B cell (primary cell): ENCODE measurements at regions not wholly inside any gene's neighbourhood (a gene's known extent, or its start where the extent isn't known, plus 50 kb on each side); places are given as distances from the start of the nearest gene placed in this dataset.

Experiments
- ATAC-seq: fragments of 200-7000 bp; cut with Tn5 transposase; one replicate; pipeline ENCODE4 v1.10.0; 2021; ENCODE audit warnings: low read depth, mild to moderate bottlenecking, moderate number of reproducible peaks, moderate library complexity
- CTCF ChIA-PET: fragments of 350-600 bp; sonication (Branson Sonifier 250); formaldehyde crosslinking; loops from one replicate; lab custom pipeline; 2021; ENCODE audit warnings: antibody characterized with exemption, inconsistent platforms; lab: Charles Lee
- POLR2A ChIA-PET: fragments of 350-600 bp; sonication (Branson Sonifier 250); formaldehyde crosslinking; loops from one replicate; lab custom pipeline; 2021; ENCODE audit warnings: antibody characterized with exemption; lab: Charles Lee
- DNase-seq: peaks from one replicate; pipeline ENCODE4 v3.0.0; 2013
- H2AFZ ChIP-seq: 2 replicates; pipeline ENCODE4 v1.6.1; 2012; ENCODE audit warnings: mild to moderate bottlenecking, low read depth, low read length; ENCODE audit not compliant: insufficient read depth, poor library complexity, severe bottlenecking
- H3K27ac ChIP-seq, 2 donors: 1 replicate in 1 of 2; 2 replicates in 1 of 2; pipeline ENCODE4 v1.5.1; 2012 to 2013; ENCODE audit warnings: low read length in 2 of 2, mild to moderate bottlenecking in 2 of 2, moderate library complexity in 1 of 2
- H3K27me3 ChIP-seq, 4 experiments: fragments of 200-600 bp in 1 of 4; sonication (generic) in 1 of 4; replicated peaks in 1 of 4; 1 replicate in 2 of 4; 2 replicates in 2 of 4; pipeline versions ENCODE4 v1.6.1 to v1.7.0; 2013 to 2016; ENCODE audit warnings: low read length in 3 of 4, mild to moderate bottlenecking in 2 of 4, mixed read lengths in 1 of 4, moderate library complexity in 1 of 4; ENCODE audit not compliant: insufficient read depth in 4 of 4, control insufficient read depth in 3 of 4; ENCODE audit errors: control extremely low read depth in 1 of 4
- H3K36me3 ChIP-seq, 2 experiments: replicated peaks in 1 of 2; 1 replicate in 1 of 2; 2 replicates in 1 of 2; pipeline versions ENCODE4 v1.6.1 to v1.7.1; 2013; ENCODE audit warnings: low read length in 1 of 2; ENCODE audit not compliant: insufficient read depth in 2 of 2, control insufficient read depth in 1 of 2; ENCODE audit errors: control extremely low read depth in 1 of 2, extremely low read depth in 1 of 2
- H3K4me1 ChIP-seq, 2 donors: fragments of 200-600 bp in 1 of 2; sonication (generic) in 1 of 2; 1 replicate in 1 of 2; 2 replicates in 1 of 2; pipeline versions ENCODE4 v1.5.1 to v1.6.1; 2013 to 2017; ENCODE audit warnings: low read length in 2 of 2; ENCODE audit not compliant: control insufficient read depth in 2 of 2, insufficient read depth in 2 of 2
- H3K4me2 ChIP-seq: replicated peaks from 2 replicates; pipeline ENCODE3; 2012; ENCODE audit warnings: mild to moderate bottlenecking, low read depth, low read length; ENCODE audit not compliant: poor library complexity, severe bottlenecking
- H3K4me3 ChIP-seq, 5 experiments: fragments of 200-600 bp in 1 of 5; sonication (generic) in 1 of 5; 1 replicate in 3 of 5; 2 replicates in 2 of 5; pipeline versions ENCODE4 v1.5.1 to v1.7.0; 2011 to 2016; ENCODE audit warnings: low read length in 4 of 5, mild to moderate bottlenecking in 4 of 5, low read depth in 2 of 5, control low read depth in 1 of 5, moderate library complexity in 1 of 5; ENCODE audit not compliant: insufficient read depth in 1 of 5; ENCODE audit errors: control extremely low read depth in 1 of 5, extremely low read depth in 1 of 5
- H3K79me2 ChIP-seq: fragments of 200-600 bp; sonication (generic); one replicate; pipeline ENCODE4 v1.6.0; 2016; ENCODE audit warnings: low read length; ENCODE audit not compliant: control insufficient read depth, insufficient read depth
- H3K9ac ChIP-seq: fragments of 200-600 bp; sonication (generic); 2 replicates; pipeline ENCODE4 v1.6.1; 2017; ENCODE audit warnings: mild to moderate bottlenecking, low read length, moderate library complexity
- H3K9me3 ChIP-seq, 3 donors: one replicate each; pipeline versions ENCODE4 v1.6.1 to v1.7.1; 2013; ENCODE audit warnings: low read length in 2 of 3; ENCODE audit not compliant: control insufficient read depth in 2 of 3, insufficient read depth in 1 of 3; ENCODE audit errors: control extremely low read depth in 1 of 3
- H4K20me1 ChIP-seq: 2 replicates; pipeline ENCODE4 v1.6.0; 2012; ENCODE audit warnings: mild to moderate bottlenecking, low read length; ENCODE audit not compliant: insufficient read depth, control insufficient read depth, poor library complexity, severe bottlenecking
- H3K27ac Mint-ChIP-seq: one replicate; pipeline ENCODE4 v1.8.0; 2021; ENCODE audit warnings: mixed read lengths
- H3K27me3 Mint-ChIP-seq: one replicate; pipeline ENCODE4 v1.8.0; 2021; ENCODE audit warnings: mixed read lengths
- H3K4me1 Mint-ChIP-seq: one replicate; pipeline ENCODE4 v1.8.0; 2021; ENCODE audit warnings: mixed read lengths
- H3K4me3 Mint-ChIP-seq: one replicate; pipeline ENCODE4 v1.8.0; 2021; ENCODE audit warnings: mixed read lengths
- H3K9me3 Mint-ChIP-seq: one replicate; pipeline ENCODE4 v1.8.0; 2022; ENCODE audit warnings: mixed read lengths; ENCODE audit not compliant: insufficient read depth
- CTCF ChIP-seq: fragments of 200-600 bp; IDR thresholded peaks from one replicate; pipeline ENCODE4 v1.8.0; 2022; ENCODE audit warnings: antibody characterized with exemption, mild to moderate bottlenecking
- EZH2 ChIP-seq: IDR thresholded peaks from 2 replicates; pipeline ENCODE4 v1.6.1; 2012; ENCODE audit warnings: borderline replicate concordance, low read depth, mild to moderate bottlenecking, moderate library complexity, low read length; ENCODE audit not compliant: insufficient read depth, poor library complexity, severe bottlenecking
- WGBS: methylation state at CpG from one replicate; pipeline ENCODE4 v1.1.5; 2013; ENCODE audit warnings: missing lambda C conversion rate; ENCODE audit not compliant: insufficient coverage; 5-methylcytosine and 5-hydroxymethylcytosine counted together
- intact Hi-C: fragments of 100-400 bp; cut with micrococcal nuclease; formaldehyde crosslinking; loops from one replicate; pipeline ENCODE4 v1.10.0; 2022

DNA sequence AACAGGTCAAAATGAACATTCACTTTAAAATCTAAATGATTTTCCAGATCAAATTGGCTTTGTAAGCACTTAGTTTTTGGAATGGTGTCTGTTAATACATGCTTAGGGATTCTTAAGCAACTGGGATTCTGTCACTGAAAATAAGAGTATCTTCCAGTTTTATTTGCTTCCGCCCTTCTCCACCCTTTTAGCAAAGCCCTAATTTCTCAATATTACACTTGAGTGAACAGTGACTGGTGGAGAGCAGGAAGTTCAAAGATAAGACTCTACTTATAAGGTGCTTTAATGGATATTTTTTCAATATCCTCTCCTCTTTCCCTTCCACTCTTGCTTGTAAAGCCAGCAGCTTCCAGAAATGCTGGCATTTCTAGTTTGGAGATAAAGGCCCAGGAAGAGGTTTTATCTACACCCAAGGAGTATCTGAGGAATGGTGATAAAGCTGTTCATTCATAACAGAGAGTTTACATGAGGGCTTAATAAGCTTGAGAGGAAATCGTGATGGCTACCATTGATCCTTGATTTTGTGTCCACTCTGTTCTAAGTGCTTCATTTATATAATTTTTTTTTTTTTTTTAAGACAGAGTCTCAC is 265.9 kb upstream of the PRICKLE1 start:
- POLR2A ChIA-PET, result no interaction called here
- Mint-ChIP-seq H3K4me1 (no peaks in the 10 kb centered on the region), H3K4me3 (no peak overlapping the region), H3K27me3 (peaks cover 3% of the 10 kb centered on the region), H3K9me3 (no peaks in the 10 kb centered on the region), H3K27ac (no peak overlapping the region)
- no peaks in the 10 kb centered on the region for H3K27me3 ChIP-seq
- DNase-seq (no peak), ATAC-seq (no peak)
- WGBS, result no CpG with 5 or more reads among the region's 2 CpGs
- no peak overlapping the region for H3K4me2 ChIP-seq
- H4K20me1 ChIP-seq, result no peaks in the 10 kb centered on the region
- no peak for TF ChIP-seq EZH2
- no peak for TF ChIP-seq CTCF
- H3K4me1 ChIP-seq, result no peaks in the 10 kb centered on the region
- H3K4me3 ChIP-seq, result no peak overlapping the region
- intact Hi-C loops, result no loop called here
- CTCF ChIA-PET, result no interaction called here
- H3K79me2 ChIP-seq, result no peaks in the 10 kb centered on the region
- no peak overlapping the region for H3K9ac ChIP-seq
- H3K36me3 ChIP-seq, result no peaks in the 10 kb centered on the region
- H3K27ac ChIP-seq, result no peak overlapping the region
- no peaks in the 10 kb centered on the region for H3K9me3 ChIP-seq
- H2AFZ ChIP-seq, result no peak overlapping the region

- H3K4me3 Mint-ChIP-seq, result no peak overlapping the region
- intact Hi-C loops, result no loop called here
Observed at GRCh38 chr12:42854826-42855225, 265.3 kb upstream of the PRICKLE1 start.

More at GRCh38 chr12:42854826-42855225, 265.3 kb upstream of the PRICKLE1 start:
- no peaks in the 10 kb centered on the region for H4K20me1 ChIP-seq
- H3K9ac ChIP-seq, result no peak overlapping the region
- no peaks in the 10 kb centered on the region for H3K36me3 ChIP-seq
- POLR2A ChIA-PET, result no interaction called here
- no peak overlapping the region for H3K4me2 ChIP-seq
- no peak for DNase-seq
- H2AFZ ChIP-seq, result no peak overlapping the region
- H3K27me3 ChIP-seq, result no peaks in the 10 kb centered on the region
- no peak overlapping the region for H3K4me3 ChIP-seq
- no peak overlapping the region for H3K27ac Mint-ChIP-seq
- H3K79me2 ChIP-seq, result no peaks in the 10 kb centered on the region
- no peak for ATAC-seq
- no peaks in the 10 kb centered on the region for H3K9me3 ChIP-seq
- H3K4me1 Mint-ChIP-seq, result no peaks in the 10 kb centered on the region
- no peaks in the 10 kb centered on the region for H3K4me1 ChIP-seq
- no peak overlapping the region for H3K27ac ChIP-seq
- TF ChIP-seq CTCF, result no peak
- no peak for TF ChIP-seq EZH2
- no peaks in the 10 kb centered on the region for H3K9me3 Mint-ChIP-seq
- peaks cover 3% of the 10 kb centered on the region for H3K27me3 Mint-ChIP-seq
- CTCF ChIA-PET, result no interaction called here
